ENCODE measurements at regions not wholly inside any gene's neighbourhood (a gene's known extent, or its start where the extent isn't known, plus 50 kb on each side); places are given as distances from the start of the nearest gene placed in this dataset.
A peak's percentile ranks its signal among the peaks of the same experiment; 100 is the strongest.

GRCh38 chr20:19826179-19826914, 68.3 kb downstream of the RIN2 start:
- Histone ChIP-seq H3K4me1 (ENCODE audit: control insufficient read depth, insufficient read depth, low read depth, low read length) (peaks cover 21% of the 10 kb centered on the region), H3K4me3 (ENCODE audit: insufficient read depth in 1 of 2, low read depth in 1 of 2, low read length in 2 of 2) (no peak overlapping the region), H3K79me1 (replicated peaks; ENCODE audit: low read length, poor library complexity, severe bottlenecking) (peaks cover 3% of the 10 kb centered on the region)

GRCh38 chr20:19827818-19828217, 69.8 kb downstream of the RIN2 start:
- no peak overlapping the region for H3K23ac ChIP-seq (ENCODE audit: low read length in 2 of 2)

More at GRCh38 chr20:19826179-19826914, 68.3 kb downstream of the RIN2 start:
- Histone ChIP-seq H2BK5ac (ENCODE audit: low read depth, low read length, poor library complexity, severe bottlenecking) (no peak overlapping the region), H2AK5ac (ENCODE audit: low read length, severe bottlenecking) (no peak overlapping the region), H2BK120ac (ENCODE audit: low read depth, low read length) (no peak overlapping the region), H3K27me3 (ENCODE audit: control insufficient read depth in 1 of 2, insufficient read depth in 1 of 2, low read length in 2 of 2) (no peaks in the 10 kb centered on the region), H2BK15ac (ENCODE audit: low read depth, poor library complexity, severe bottlenecking) (no peak overlapping the region), H3K4me2 (ENCODE audit: low read length, poor library complexity, severe bottlenecking) (no peak overlapping the region), H4K91ac (ENCODE audit: low read length) (no peak overlapping the region), H3K9ac (ENCODE audit: low read length) (no peak overlapping the region), H2AFZ (ENCODE audit: low read depth, low read length) (no peak overlapping the region), H3K23ac (ENCODE audit: low read length in 2 of 2) (no peak overlapping the region), H3K9me3 (ENCODE audit: control insufficient read depth, low read length) (no peaks in the 10 kb centered on the region), H3K18ac (ENCODE audit: low read depth in 1 of 2, low read length in 2 of 2) (no peak overlapping the region), H4K8ac (ENCODE audit: low read length) (no peak overlapping the region), H3K14ac (ENCODE audit: low read length in 2 of 2) (no peak overlapping the region), H3K27ac (ENCODE audit: low read length, poor library complexity, severe bottlenecking) (peak overlapping the region; percentile 50), H2BK12ac (ENCODE audit: low read length in 2 of 2) (peak overlapping the region in 1 of 2 experiments; percentile 50), H3K36me3 (ENCODE audit: control insufficient read depth in 1 of 2, insufficient read depth in 2 of 2, low read depth in 1 of 2, low read length in 2 of 2) (peaks cover 3 to 5% of the 10 kb centered on the region in 2 experiments), H3K4ac (ENCODE audit: low read depth in 1 of 2, low read length in 2 of 2) (no peak overlapping the region)
- no peak for DNase-seq
- 55% methylated on average over 3 of the region's 3 CpGs for WGBS

GRCh38 chr20:19828232-19828631, 70.2 kb downstream of the RIN2 start:
- no peak overlapping the region for H3K4me3 ChIP-seq (ENCODE audit: insufficient read depth in 1 of 2, low read depth in 1 of 2, low read length in 2 of 2)
- H2BK5ac ChIP-seq (ENCODE audit: low read depth, low read length, poor library complexity, severe bottlenecking), result no peak overlapping the region
- H4K91ac ChIP-seq (ENCODE audit: low read length), result no peak overlapping the region
- no peaks in the 10 kb centered on the region for H3K9me3 ChIP-seq (ENCODE audit: control insufficient read depth, low read length)
- peaks cover 3 to 9% of the 10 kb centered on the region in 2 experiments for H3K36me3 ChIP-seq (ENCODE audit: control insufficient read depth in 1 of 2, insufficient read depth in 2 of 2, low read depth in 1 of 2, low read length in 2 of 2)
- peak overlapping the region; percentile 57 for H3K27ac ChIP-seq (ENCODE audit: low read length, poor library complexity, severe bottlenecking)
- H3K4me1 ChIP-seq (ENCODE audit: control insufficient read depth, insufficient read depth, low read depth, low read length), result peaks cover 30% of the 10 kb centered on the region
- H3K79me1 ChIP-seq (replicated peaks; ENCODE audit: low read length, poor library complexity, severe bottlenecking), result peaks cover 6% of the 10 kb centered on the region
- no peak overlapping the region for H2BK15ac ChIP-seq (ENCODE audit: low read depth, poor library complexity, severe bottlenecking)
- H3K9ac ChIP-seq (ENCODE audit: low read length), result no peak overlapping the region
- H2AK5ac ChIP-seq (ENCODE audit: low read length, severe bottlenecking), result no peak overlapping the region
- peak; percentile 79 for DNase-seq
- no peak overlapping the region for H3K4me2 ChIP-seq (ENCODE audit: low read length, poor library complexity, severe bottlenecking)
- H2BK12ac ChIP-seq (ENCODE audit: low read length in 2 of 2), result no peak overlapping the region
- H3K27me3 ChIP-seq (ENCODE audit: control insufficient read depth in 1 of 2, insufficient read depth in 1 of 2, low read length in 2 of 2), result no peaks in the 10 kb centered on the region
- no peak overlapping the region for H3K4ac ChIP-seq (ENCODE audit: low read depth in 1 of 2, low read length in 2 of 2)
- H3K23ac ChIP-seq (ENCODE audit: low read length in 2 of 2), result no peak overlapping the region
- H3K14ac ChIP-seq (ENCODE audit: low read length in 2 of 2), result no peak overlapping the region
- no peak overlapping the region for H2AFZ ChIP-seq (ENCODE audit: low read depth, low read length)
- no peak overlapping the region for H3K18ac ChIP-seq (ENCODE audit: low read depth in 1 of 2, low read length in 2 of 2)
- no peak overlapping the region for H2BK120ac ChIP-seq (ENCODE audit: low read depth, low read length)
- WGBS, result 0% methylated on average over 3 of the region's 4 CpGs
- no peak overlapping the region for H4K8ac ChIP-seq (ENCODE audit: low read length)

More at GRCh38 chr20:19827818-19828217, 69.8 kb downstream of the RIN2 start:
- Histone ChIP-seq H3K4me2 (ENCODE audit: low read length, poor library complexity, severe bottlenecking) (no peak overlapping the region), H3K9me3 (ENCODE audit: control insufficient read depth, low read length) (no peaks in the 10 kb centered on the region), H3K4me3 (ENCODE audit: insufficient read depth in 1 of 2, low read depth in 1 of 2, low read length in 2 of 2) (no peak overlapping the region), H3K9ac (ENCODE audit: low read length) (no peak overlapping the region), H2BK12ac (ENCODE audit: low read length in 2 of 2) (peak overlapping the region in 1 of 2 experiments; percentile 80), H4K8ac (ENCODE audit: low read length) (no peak overlapping the region), H2BK15ac (ENCODE audit: low read depth, poor library complexity, severe bottlenecking) (no peak overlapping the region), H3K79me1 (replicated peaks; ENCODE audit: low read length, poor library complexity, severe bottlenecking) (peaks cover 5% of the 10 kb centered on the region), H3K36me3 (ENCODE audit: control insufficient read depth in 1 of 2, insufficient read depth in 2 of 2, low read depth in 1 of 2, low read length in 2 of 2) (peaks cover 3 to 7% of the 10 kb centered on the region in 2 experiments), H3K4ac (ENCODE audit: low read depth in 1 of 2, low read length in 2 of 2) (no peak overlapping the region), H3K18ac (ENCODE audit: low read depth in 1 of 2, low read length in 2 of 2) (peak overlapping the region in 1 of 2 experiments; percentile 83), H2AK5ac (ENCODE audit: low read length, severe bottlenecking) (peak overlapping the region; percentile 50), H2BK5ac (ENCODE audit: low read depth, low read length, poor library complexity, severe bottlenecking) (no peak overlapping the region), H3K27ac (ENCODE audit: low read length, poor library complexity, severe bottlenecking) (peak overlapping the region; percentile 57), H2BK120ac (ENCODE audit: low read depth, low read length) (no peak overlapping the region), H3K27me3 (ENCODE audit: control insufficient read depth in 1 of 2, insufficient read depth in 1 of 2, low read length in 2 of 2) (no peaks in the 10 kb centered on the region), H2AFZ (ENCODE audit: low read depth, low read length) (no peak overlapping the region), H4K91ac (ENCODE audit: low read length) (no peak overlapping the region), H3K4me1 (ENCODE audit: control insufficient read depth, insufficient read depth, low read depth, low read length) (peaks cover 27% of the 10 kb centered on the region), H3K14ac (ENCODE audit: low read length in 2 of 2) (no peak overlapping the region)
- 42% methylated on average over 1 of the region's 1 CpG for WGBS
- DNase-seq, result no peak

GRCh38 chr20:19830211-19830785, 72.2 kb downstream of the RIN2 start:
- Histone ChIP-seq H2BK12ac (ENCODE audit: low read length in 2 of 2) (peak overlapping the region; percentile 31 to 80), H3K36me3 (ENCODE audit: control insufficient read depth in 1 of 2, insufficient read depth in 2 of 2, low read depth in 1 of 2, low read length in 2 of 2) (peaks cover 0 to 4% of the 10 kb centered on the region in 2 experiments), H3K9ac (ENCODE audit: low read length) (no peak overlapping the region), H3K14ac (ENCODE audit: low read length in 2 of 2) (peak overlapping the region in 1 of 2 experiments; percentile 87), H2BK120ac (ENCODE audit: low read depth, low read length) (peak overlapping the region; percentile 87), H3K4me2 (ENCODE audit: low read length, poor library complexity, severe bottlenecking) (no peak overlapping the region), H2AK5ac (ENCODE audit: low read length, severe bottlenecking) (peak overlapping the region; percentile 96), H3K27ac (ENCODE audit: low read length, poor library complexity, severe bottlenecking) (peak overlapping the region; percentile 92), H3K4me1 (ENCODE audit: control insufficient read depth, insufficient read depth, low read depth, low read length) (peaks cover 30% of the 10 kb centered on the region), H3K18ac (ENCODE audit: low read depth in 1 of 2, low read length in 2 of 2) (peak overlapping the region; percentile 86 to 89), H2BK5ac (ENCODE audit: low read depth, low read length, poor library complexity, severe bottlenecking) (peak overlapping the region; percentile 10), H3K79me1 (replicated peaks; ENCODE audit: low read length, poor library complexity, severe bottlenecking) (peaks cover 6% of the 10 kb centered on the region), H4K8ac (ENCODE audit: low read length) (peak overlapping the region; percentile 73), H4K91ac (ENCODE audit: low read length) (peak overlapping the region; percentile 90), H3K23ac (ENCODE audit: low read length in 2 of 2) (no peak overlapping the region), H2BK15ac (ENCODE audit: low read depth, poor library complexity, severe bottlenecking) (peak overlapping the region; percentile 76), H3K4me3 (ENCODE audit: insufficient read depth in 1 of 2, low read depth in 1 of 2, low read length in 2 of 2) (no peak overlapping the region), H3K27me3 (ENCODE audit: control insufficient read depth in 1 of 2, insufficient read depth in 1 of 2, low read length in 2 of 2) (no peaks in the 10 kb centered on the region), H3K4ac (ENCODE audit: low read depth in 1 of 2, low read length in 2 of 2) (peak overlapping the region; percentile 68 to 71), H3K9me3 (ENCODE audit: control insufficient read depth, low read length) (no peaks in the 10 kb centered on the region), H2AFZ (ENCODE audit: low read depth, low read length) (no peak overlapping the region)
- 70% methylated on average over 2 of the region's 2 CpGs for WGBS
- DNase-seq, result peak; percentile 77
